ENCODE measurements at regions not wholly inside any gene's neighbourhood (a gene's known extent, or its start where the extent isn't known, plus 50 kb on each side); places are given as distances from the start of the nearest gene placed in this dataset.
A peak's percentile ranks its signal among the peaks of the same experiment; 100 is the strongest.

DNA sequence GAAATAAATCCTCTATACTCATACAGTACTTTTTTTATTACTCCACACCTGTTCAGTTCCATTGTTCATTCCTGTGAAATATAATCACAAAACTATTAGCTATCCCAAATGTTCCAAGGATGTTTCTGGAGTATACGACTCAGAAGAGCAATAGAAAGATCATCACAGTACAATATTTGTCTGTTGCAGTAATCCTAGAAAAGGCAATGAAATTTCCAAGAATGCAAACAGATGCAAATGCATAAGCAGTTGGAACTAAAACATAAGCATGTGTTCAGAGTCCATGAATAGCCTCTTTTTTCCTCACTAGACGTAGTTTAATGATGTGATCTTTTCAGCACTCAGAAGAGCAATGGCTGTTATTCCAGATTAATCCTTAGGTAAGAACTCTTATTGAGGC, 55.2 kb downstream of the RTL3 start:
- no peaks in the 10 kb centered on the region for H3K36me3 ChIP-seq (ENCODE audit: control insufficient read depth, insufficient read depth, low read length)
- H3K4me3 ChIP-seq (ENCODE audit: low read depth, low read length) = no peak overlapping the region
- ChIA-PET POLR2A (no interaction called here), CTCF (interaction anchor here (1.4 kb wide), 1 partner anchor 104 kb away, joined by 4 read pairs; no protein-coding TSS in a partner anchor)
- DNase-seq (ENCODE audit: low read depth) = no peak
- no peaks in the 10 kb centered on the region for H3K27me3 ChIP-seq (ENCODE audit: control insufficient read depth, insufficient read depth, low read length)
- TF ChIP-seq, protein P1, sequence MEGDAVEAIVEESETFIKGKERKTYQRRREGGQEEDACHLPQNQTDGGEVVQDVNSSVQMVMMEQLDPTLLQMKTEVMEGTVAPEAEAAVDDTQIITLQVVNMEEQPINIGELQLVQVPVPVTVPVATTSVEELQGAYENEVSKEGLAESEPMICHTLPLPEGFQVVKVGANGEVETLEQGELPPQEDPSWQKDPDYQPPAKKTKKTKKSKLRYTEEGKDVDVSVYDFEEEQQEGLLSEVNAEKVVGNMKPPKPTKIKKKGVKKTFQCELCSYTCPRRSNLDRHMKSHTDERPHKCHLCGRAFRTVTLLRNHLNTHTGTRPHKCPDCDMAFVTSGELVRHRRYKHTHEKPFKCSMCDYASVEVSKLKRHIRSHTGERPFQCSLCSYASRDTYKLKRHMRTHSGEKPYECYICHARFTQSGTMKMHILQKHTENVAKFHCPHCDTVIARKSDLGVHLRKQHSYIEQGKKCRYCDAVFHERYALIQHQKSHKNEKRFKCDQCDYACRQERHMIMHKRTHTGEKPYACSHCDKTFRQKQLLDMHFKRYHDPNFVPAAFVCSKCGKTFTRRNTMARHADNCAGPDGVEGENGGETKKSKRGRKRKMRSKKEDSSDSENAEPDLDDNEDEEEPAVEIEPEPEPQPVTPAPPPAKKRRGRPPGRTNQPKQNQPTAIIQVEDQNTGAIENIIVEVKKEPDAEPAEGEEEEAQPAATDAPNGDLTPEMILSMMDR (IDR thresholded peaks at IDR 0.05; ENCODE audit: insufficient read depth, low read depth, low read length) = no peak

DNA sequence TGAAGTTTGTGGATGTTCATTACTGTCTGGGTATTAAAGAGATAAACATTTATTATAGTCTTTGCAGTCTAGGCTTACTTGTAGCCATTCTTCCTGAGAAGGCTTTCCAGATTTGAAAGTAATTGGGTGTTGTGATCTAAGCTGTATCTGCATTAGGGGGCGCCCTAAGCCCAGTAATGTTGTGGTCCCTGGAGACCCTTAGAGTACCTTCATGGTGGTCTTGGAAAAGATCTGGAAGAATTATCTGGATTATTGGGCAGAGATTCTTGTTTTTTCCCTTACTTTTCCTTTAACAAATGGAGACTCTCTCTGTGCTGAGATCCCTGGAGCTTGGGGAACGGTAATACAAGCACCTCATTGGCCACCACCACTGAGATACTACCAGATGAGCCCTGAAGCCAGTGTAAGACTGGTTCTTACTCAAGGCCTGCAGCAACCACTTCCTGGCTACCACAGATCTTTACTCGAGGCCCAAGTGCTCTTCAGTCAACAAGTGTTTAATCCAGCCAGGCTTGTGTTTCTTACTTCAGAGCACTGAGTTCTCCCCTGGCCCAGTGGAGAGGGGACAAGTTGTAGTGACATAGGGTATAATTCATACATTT, 63.1 kb downstream of the RTL3 start:
- no peaks in the 10 kb centered on the region for H3K36me3 ChIP-seq (ENCODE audit: control insufficient read depth, insufficient read depth, low read length)
- no peaks in the 10 kb centered on the region for H3K27me3 ChIP-seq (ENCODE audit: control insufficient read depth, insufficient read depth, low read length)
- ChIA-PET POLR2A (no interaction called here), CTCF (interaction anchor here (0.9 to 3.6 kb wide), 5 partner anchors 109 to 292 kb away, joined by 3 to 22 read pairs (median 5); no protein-coding TSS in a partner anchor)
- TF ChIP-seq, protein P1 (IDR thresholded peaks at IDR 0.05; ENCODE audit: insufficient read depth, low read depth, low read length) = peak; percentile 27; the same call in 1 of the 2 replicates
- no peak overlapping the region for H3K4me3 ChIP-seq (ENCODE audit: low read depth, low read length)
- no peak for DNase-seq (ENCODE audit: low read depth)

DNA sequence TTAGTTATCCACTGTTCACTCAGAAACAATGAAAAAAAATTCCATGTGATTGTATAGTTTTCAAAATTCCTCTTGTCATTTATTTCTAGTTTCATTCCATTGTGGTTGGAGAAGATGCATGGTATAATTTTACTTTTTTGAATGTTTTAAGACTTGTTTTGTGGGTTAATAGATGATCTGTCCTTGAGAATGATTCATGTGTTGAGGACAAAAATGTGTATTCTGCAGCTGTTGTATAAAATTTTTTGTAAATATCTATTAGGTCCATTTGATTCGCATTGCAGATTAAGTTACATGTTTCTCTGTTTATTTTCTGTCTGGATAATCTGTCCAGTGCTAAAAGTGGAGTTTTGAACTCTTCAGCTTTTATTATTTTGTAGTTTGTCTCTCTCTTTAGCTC, 65.4 kb downstream of the RTL3 start:
- POLR2A ChIA-PET = no interaction called here
- TF ChIP-seq, protein P1 (IDR thresholded peaks at IDR 0.05; ENCODE audit: insufficient read depth, low read depth, low read length) = no peak
- Histone ChIP-seq H3K27me3 (ENCODE audit: control insufficient read depth, insufficient read depth, low read length) (no peaks in the 10 kb centered on the region), H3K4me3 (ENCODE audit: low read depth, low read length) (no peak overlapping the region), H3K36me3 (ENCODE audit: control insufficient read depth, insufficient read depth, low read length) (no peaks in the 10 kb centered on the region)
- no peak for DNase-seq (ENCODE audit: low read depth)
- CTCF ChIA-PET = interaction anchor here (0.6 to 1.0 kb wide), 2 partner anchors 151 to 292 kb away, joined by 3 read pairs; no protein-coding TSS in a partner anchor

DNA sequence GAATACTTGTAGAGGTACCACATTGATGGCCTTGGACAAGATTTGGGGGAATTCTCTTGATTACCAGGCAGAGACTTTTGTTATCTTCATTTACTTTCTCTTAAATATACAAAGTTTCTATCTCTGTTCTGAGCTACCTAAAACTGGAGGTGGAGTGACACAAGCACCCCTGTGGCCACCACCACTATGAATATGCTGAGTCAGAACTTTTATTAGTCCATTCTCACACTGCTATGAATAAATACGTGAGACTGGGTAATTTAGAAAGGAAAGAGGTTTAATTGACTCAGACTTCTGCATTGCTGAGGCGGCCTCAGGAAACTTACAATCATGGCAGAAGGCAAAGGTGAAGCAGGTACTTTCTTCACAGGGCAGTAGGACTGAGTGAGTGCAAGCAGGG, 67.1 kb downstream of the RTL3 start:
- CTCF ChIA-PET = no interaction called here
- no peak overlapping the region for H3K4me3 ChIP-seq (ENCODE audit: low read depth, low read length)
- no peaks in the 10 kb centered on the region for H3K27me3 ChIP-seq (ENCODE audit: control insufficient read depth, insufficient read depth, low read length)
- TF ChIP-seq, protein P1 (IDR thresholded peaks at IDR 0.05; ENCODE audit: insufficient read depth, low read depth, low read length) = no peak
- no peaks in the 10 kb centered on the region for H3K36me3 ChIP-seq (ENCODE audit: control insufficient read depth, insufficient read depth, low read length)
- POLR2A ChIA-PET = no interaction called here
- no peak for DNase-seq (ENCODE audit: low read depth)

DNA sequence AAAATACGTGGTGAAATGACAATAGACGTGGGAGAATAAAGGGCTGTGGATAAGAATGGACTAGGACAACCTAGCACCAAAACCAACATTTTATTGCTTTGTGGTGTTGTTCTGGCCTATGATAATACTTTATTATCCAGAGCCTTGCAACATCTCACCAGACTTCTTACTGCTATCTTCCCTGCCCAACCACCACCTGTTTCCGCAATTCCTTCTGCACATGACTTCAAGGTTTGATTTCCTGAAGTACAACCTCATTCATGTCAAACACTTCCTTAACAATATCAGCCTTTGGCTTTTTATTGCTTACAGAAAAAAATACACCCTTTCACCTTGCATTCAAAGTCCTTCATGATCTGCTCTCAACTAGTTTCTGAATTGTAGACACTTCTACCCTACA, 84.8 kb downstream of the RTL3 start:
- TF ChIP-seq, protein P1 (IDR thresholded peaks at IDR 0.05; ENCODE audit: insufficient read depth, low read depth, low read length) = no peak
- H3K27me3 ChIP-seq (ENCODE audit: control insufficient read depth, insufficient read depth, low read length) = no peaks in the 10 kb centered on the region
- CTCF ChIA-PET = no interaction called here
- H3K4me3 ChIP-seq (ENCODE audit: low read depth, low read length) = no peak overlapping the region
- no peak for DNase-seq (ENCODE audit: low read depth)
- H3K36me3 ChIP-seq (ENCODE audit: control insufficient read depth, insufficient read depth, low read length) = no peaks in the 10 kb centered on the region
- POLR2A ChIA-PET = no interaction called here
